ENCODE measurements at regions not wholly inside any gene's neighbourhood (a gene's known extent, or its start where the extent isn't known, plus 50 kb on each side); places are given as distances from the start of the nearest gene placed in this dataset.
"Not testable (repeated sequence)": the region's sequence is repeated elsewhere in the genome, so short reads cannot be mapped to it uniquely, and the experiment has no call there.

- DNase-seq: no peak
Observed at GRCh38 chr5:89711526-89711925, 698.0 kb downstream of the CETN3 start.

- DNase-seq: no peak
Observed at GRCh38 chr5:89710006-89710405, 699.5 kb downstream of the CETN3 start.

- DNase-seq: no peak
Observed at GRCh38 chr5:89707891-89708290, 701.7 kb downstream of the CETN3 start.

- DNase-seq: no peak
Observed at GRCh38 chr5:89706731-89707130, 702.8 kb downstream of the CETN3 start.

- no peak for DNase-seq
Observed at GRCh38 chr5:89703817-89704216, 705.7 kb downstream of the CETN3 start.

- no peak for DNase-seq
Observed at GRCh38 chr5:89698028-89698427, 711.5 kb downstream of the CETN3 start.

GRCh38 chr5:89697581-89697980 is 712.0 kb downstream of the CETN3 start:
- DNase-seq: no peak

- no peak for DNase-seq
Observed at GRCh38 chr5:89695371-89695770, 714.2 kb downstream of the CETN3 start.

GRCh38 chr5:89694026-89694550 is 715.5 kb downstream of the CETN3 start:
- no peak for DNase-seq

GRCh38 chr5:89690331-89690730 is 719.2 kb downstream of the CETN3 start:
- no peak for DNase-seq

- no peak for DNase-seq
Observed at GRCh38 chr5:89686081-89686765, 723.3 kb downstream of the CETN3 start.

- DNase-seq: no peak
Observed at GRCh38 chr5:89676634-89677033, 732.9 kb downstream of the CETN3 start.

GRCh38 chr5:89673019-89673418 is 736.5 kb downstream of the CETN3 start:
- DNase-seq: no peak

GRCh38 chr5:89668821-89669220 is 740.7 kb downstream of the CETN3 start:
- no peak for DNase-seq

- no peak for DNase-seq
Observed at GRCh38 chr5:89662499-89662898, 747.1 kb downstream of the CETN3 start.

- no peak for DNase-seq
Observed at GRCh38 chr5:89638871-89639270, 755.9 kb upstream of the MEF2C start.

- not testable (repeated sequence) for DNase-seq
Observed at GRCh38 chr5:89634176-89634575, 751.2 kb upstream of the MEF2C start.

- DNase-seq: not testable (repeated sequence)
Observed at GRCh38 chr5:89630064-89630463, 747.1 kb upstream of the MEF2C start.

- DNase-seq: no peak
Observed at GRCh38 chr5:89628876-89629635, 746.1 kb upstream of the MEF2C start.

- no peak for DNase-seq
Observed at GRCh38 chr5:89615839-89616518, 733.0 kb upstream of the MEF2C start.

- DNase-seq: no peak
Observed at GRCh38 chr5:89613222-89613956, 730.4 kb upstream of the MEF2C start.

- no peak for DNase-seq
Observed at GRCh38 chr5:89606939-89607534, 724.1 kb upstream of the MEF2C start.

- no peak for DNase-seq
Observed at GRCh38 chr5:89604342-89604741, 721.4 kb upstream of the MEF2C start.
